ENCODE measurements at regions not wholly inside any gene's neighbourhood (a gene's known extent, or its start where the extent isn't known, plus 50 kb on each side); places are given as distances from the start of the nearest gene placed in this dataset.

- DNase-seq (ENCODE audit: low read depth): no peak
- TF ChIP-seq, protein P1, sequence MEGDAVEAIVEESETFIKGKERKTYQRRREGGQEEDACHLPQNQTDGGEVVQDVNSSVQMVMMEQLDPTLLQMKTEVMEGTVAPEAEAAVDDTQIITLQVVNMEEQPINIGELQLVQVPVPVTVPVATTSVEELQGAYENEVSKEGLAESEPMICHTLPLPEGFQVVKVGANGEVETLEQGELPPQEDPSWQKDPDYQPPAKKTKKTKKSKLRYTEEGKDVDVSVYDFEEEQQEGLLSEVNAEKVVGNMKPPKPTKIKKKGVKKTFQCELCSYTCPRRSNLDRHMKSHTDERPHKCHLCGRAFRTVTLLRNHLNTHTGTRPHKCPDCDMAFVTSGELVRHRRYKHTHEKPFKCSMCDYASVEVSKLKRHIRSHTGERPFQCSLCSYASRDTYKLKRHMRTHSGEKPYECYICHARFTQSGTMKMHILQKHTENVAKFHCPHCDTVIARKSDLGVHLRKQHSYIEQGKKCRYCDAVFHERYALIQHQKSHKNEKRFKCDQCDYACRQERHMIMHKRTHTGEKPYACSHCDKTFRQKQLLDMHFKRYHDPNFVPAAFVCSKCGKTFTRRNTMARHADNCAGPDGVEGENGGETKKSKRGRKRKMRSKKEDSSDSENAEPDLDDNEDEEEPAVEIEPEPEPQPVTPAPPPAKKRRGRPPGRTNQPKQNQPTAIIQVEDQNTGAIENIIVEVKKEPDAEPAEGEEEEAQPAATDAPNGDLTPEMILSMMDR (conservative IDR thresholded peaks at IDR 0.05; ENCODE audit: low read depth, low read length): no peak
- H3K4me3 ChIP-seq (ENCODE audit: low read depth, low read length): no peak overlapping the region
Measured at GRCh38 chr1:29514361-29515169, 278.2 kb downstream of the PTPRU start.

DNA sequence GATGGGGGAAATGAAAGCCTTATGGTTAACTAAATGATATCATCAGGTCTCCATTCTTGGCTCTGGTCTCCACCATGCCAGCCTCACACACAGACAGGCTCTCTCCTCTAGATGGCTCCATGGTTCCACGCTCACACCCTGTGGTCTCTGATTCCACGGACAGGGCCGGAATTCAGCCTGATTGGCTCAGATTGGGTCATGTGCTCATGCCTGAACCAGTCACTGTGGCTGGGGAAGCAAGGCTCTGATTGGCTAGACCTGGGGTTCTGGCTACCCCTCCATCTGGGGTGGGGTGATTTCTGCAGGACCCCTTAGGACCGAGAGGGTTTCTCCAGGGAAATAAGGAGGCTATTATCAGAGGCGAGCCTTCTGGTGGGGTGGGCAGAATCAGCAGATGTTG lies 277.0 kb downstream of the PTPRU start:
- no peak overlapping the region for H3K4me3 ChIP-seq (ENCODE audit: low read depth, low read length)
- peak; percentile 75 for DNase-seq (ENCODE audit: low read depth)
- TF ChIP-seq, protein P1 (conservative IDR thresholded peaks at IDR 0.05; ENCODE audit: low read depth, low read length): peak; percentile 79

GRCh38 chr1:29511436-29511835 lies 275.1 kb downstream of the PTPRU start:
- TF ChIP-seq, protein P1 (conservative IDR thresholded peaks at IDR 0.05; ENCODE audit: low read depth, low read length): no peak
- DNase-seq (ENCODE audit: low read depth): no peak
- no peak overlapping the region for H3K4me3 ChIP-seq (ENCODE audit: low read depth, low read length)

GRCh38 chr1:29508458-29509107 lies 272.3 kb downstream of the PTPRU start:
- TF ChIP-seq, protein P1 (conservative IDR thresholded peaks at IDR 0.05; ENCODE audit: low read depth, low read length): no peak
- DNase-seq (ENCODE audit: low read depth): no peak
- no peak overlapping the region for H3K4me3 ChIP-seq (ENCODE audit: low read depth, low read length)

GRCh38 chr1:29506678-29507225 lies 270.4 kb downstream of the PTPRU start:
- H3K4me3 ChIP-seq (ENCODE audit: low read depth, low read length): no peak overlapping the region
- TF ChIP-seq, protein P1 (conservative IDR thresholded peaks at IDR 0.05; ENCODE audit: low read depth, low read length): no peak
- no peak for DNase-seq (ENCODE audit: low read depth)

DNA sequence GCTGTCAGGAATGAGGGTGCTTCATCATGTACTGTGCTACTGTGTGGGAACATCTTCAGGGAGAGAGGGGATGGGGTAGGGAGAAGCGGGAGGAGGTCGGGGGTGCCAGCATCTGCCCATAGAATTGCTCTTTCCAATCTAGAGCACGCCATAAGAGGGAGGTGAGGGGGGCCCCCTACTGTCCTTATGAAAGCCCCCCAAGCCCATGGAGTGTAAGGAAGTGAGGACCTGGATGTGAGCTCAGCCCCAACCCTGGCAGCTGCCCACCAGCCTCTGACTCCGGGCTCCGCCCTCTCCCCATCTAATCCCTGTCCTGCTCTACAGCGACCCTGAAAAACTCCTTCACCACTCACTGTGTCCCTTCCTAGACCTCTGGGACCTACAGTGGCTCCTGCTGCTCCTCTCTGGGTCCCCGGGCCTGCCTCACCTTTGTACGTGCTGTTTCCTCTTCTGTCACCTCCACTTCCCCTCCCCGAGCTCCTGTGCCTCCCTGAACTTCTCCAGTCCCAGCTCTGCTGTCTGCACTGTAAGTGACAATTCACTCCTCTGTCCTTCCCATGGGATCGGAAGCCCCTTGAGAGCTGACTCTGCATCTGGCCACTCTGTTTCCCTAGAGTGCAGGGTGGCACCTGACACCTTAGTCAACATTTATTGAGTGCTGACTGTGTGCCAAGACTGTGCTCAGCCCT lies 269.4 kb downstream of the PTPRU start:
- TF ChIP-seq, protein P1 (conservative IDR thresholded peaks at IDR 0.05; ENCODE audit: low read depth, low read length): no peak
- H3K4me3 ChIP-seq (ENCODE audit: low read depth, low read length): no peak overlapping the region
- DNase-seq (ENCODE audit: low read depth): no peak

All from choroid plexus epithelial cell (primary cell).